ENCODE measurements at regions not wholly inside any gene's neighbourhood (a gene's known extent, or its start where the extent isn't known, plus 50 kb on each side); places are given as distances from the start of the nearest gene placed in this dataset.

GRCh38 chr4:83921124-83921523, 385.2 kb downstream of the GPAT3 start:
- TF ChIP-seq, protein P1, sequence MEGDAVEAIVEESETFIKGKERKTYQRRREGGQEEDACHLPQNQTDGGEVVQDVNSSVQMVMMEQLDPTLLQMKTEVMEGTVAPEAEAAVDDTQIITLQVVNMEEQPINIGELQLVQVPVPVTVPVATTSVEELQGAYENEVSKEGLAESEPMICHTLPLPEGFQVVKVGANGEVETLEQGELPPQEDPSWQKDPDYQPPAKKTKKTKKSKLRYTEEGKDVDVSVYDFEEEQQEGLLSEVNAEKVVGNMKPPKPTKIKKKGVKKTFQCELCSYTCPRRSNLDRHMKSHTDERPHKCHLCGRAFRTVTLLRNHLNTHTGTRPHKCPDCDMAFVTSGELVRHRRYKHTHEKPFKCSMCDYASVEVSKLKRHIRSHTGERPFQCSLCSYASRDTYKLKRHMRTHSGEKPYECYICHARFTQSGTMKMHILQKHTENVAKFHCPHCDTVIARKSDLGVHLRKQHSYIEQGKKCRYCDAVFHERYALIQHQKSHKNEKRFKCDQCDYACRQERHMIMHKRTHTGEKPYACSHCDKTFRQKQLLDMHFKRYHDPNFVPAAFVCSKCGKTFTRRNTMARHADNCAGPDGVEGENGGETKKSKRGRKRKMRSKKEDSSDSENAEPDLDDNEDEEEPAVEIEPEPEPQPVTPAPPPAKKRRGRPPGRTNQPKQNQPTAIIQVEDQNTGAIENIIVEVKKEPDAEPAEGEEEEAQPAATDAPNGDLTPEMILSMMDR (IDR thresholded peaks at IDR 0.05), result no peak
- no peak for TF ChIP-seq POLR2A (IDR thresholded peaks at IDR 0.05)

All from tibial nerve (tissue), 3 donors.